Astrocyte (in vitro differentiated cells and primary cell): ENCODE measurements at regions not wholly inside any gene's neighbourhood (a gene's known extent, or its start where the extent isn't known, plus 50 kb on each side); places are given as distances from the start of the nearest gene placed in this dataset.
A peak's percentile ranks its signal among the peaks of the same experiment; 100 is the strongest.
"Not testable (repeated sequence)": the region's sequence is repeated elsewhere in the genome, so short reads cannot be mapped to it uniquely, and the experiment has no call there.

Source experiments
- DNase-seq: peaks from one replicate; pipeline ENCODE4 v3.0.0-alpha.2; 2010; ENCODE audit warnings: low read depth
- FAIRE-seq: peaks from 2 replicates; lab custom pipeline; 2011; peaks lifted over from hg19 to GRCh38; lab: Jason Lieb, UNC
- H2AFZ ChIP-seq: 2 replicates; pipeline ENCODE4 v1.6.0; 2012; ENCODE audit warnings: low read depth, low read length, inconsistent platforms
- H3K27ac ChIP-seq: 2 replicates; pipeline ENCODE4 v1.5.1; 2011; ENCODE audit warnings: low read depth, low read length, inconsistent platforms
- H3K27me3 ChIP-seq: 2 replicates; pipeline ENCODE4 v1.6.0; 2011; ENCODE audit warnings: low read length, inconsistent platforms; ENCODE audit not compliant: insufficient read depth
- H3K36me3 ChIP-seq: 2 replicates; pipeline ENCODE4 v1.5.1; 2011; ENCODE audit warnings: low read length, inconsistent platforms; ENCODE audit not compliant: insufficient read depth
- H3K4me1 ChIP-seq: 2 replicates; pipeline ENCODE4 v1.5.1; 2011; ENCODE audit warnings: low read length, inconsistent platforms; ENCODE audit not compliant: insufficient read depth
- H3K4me2 ChIP-seq: 2 replicates; pipeline ENCODE4 v1.6.0; 2012; ENCODE audit warnings: low read length, inconsistent platforms
- H3K4me3 ChIP-seq: 2 replicates; pipeline ENCODE4 v1.5.1; 2011; ENCODE audit warnings: low read depth, mild to moderate bottlenecking, low read length, inconsistent platforms; ENCODE audit not compliant: insufficient read depth
- H3K79me2 ChIP-seq: 2 replicates; pipeline ENCODE4 v1.6.0; 2012; ENCODE audit warnings: mild to moderate bottlenecking, low read length, inconsistent platforms; ENCODE audit not compliant: insufficient read depth
- H3K9ac ChIP-seq: 2 replicates; pipeline ENCODE4 v1.6.0; 2012; ENCODE audit warnings: mild to moderate bottlenecking, low read length, inconsistent platforms
- H3K9me3 ChIP-seq: 2 replicates; pipeline ENCODE4 v1.5.1; 2012; ENCODE audit warnings: low read depth, mild to moderate bottlenecking, low read length, inconsistent platforms; ENCODE audit not compliant: insufficient read depth
- H4K20me1 ChIP-seq: 2 replicates; pipeline ENCODE4 v1.6.0; 2012; ENCODE audit warnings: low read length, inconsistent platforms; ENCODE audit not compliant: insufficient read depth
- H3K27ac Mint-ChIP-seq: one replicate; pipeline ENCODE4 v1.8.0; 2021; ENCODE audit warnings: mild to moderate bottlenecking, mixed read lengths; ENCODE audit not compliant: unreplicated experiment
- H3K27me3 Mint-ChIP-seq: one replicate; pipeline ENCODE4 v1.8.0; 2021; ENCODE audit warnings: low read depth, mixed read lengths; ENCODE audit not compliant: unreplicated experiment
- H3K36me3 Mint-ChIP-seq: one replicate; pipeline ENCODE4 v1.8.0; 2021; ENCODE audit warnings: low read depth, mixed read lengths; ENCODE audit not compliant: unreplicated experiment
- H3K4me1 Mint-ChIP-seq: one replicate; pipeline ENCODE4 v1.8.0; 2021; ENCODE audit warnings: low read depth, mixed read lengths; ENCODE audit not compliant: unreplicated experiment
- H3K4me3 Mint-ChIP-seq: one replicate; pipeline ENCODE4 v1.8.0; 2021; ENCODE audit warnings: mild to moderate bottlenecking, moderate library complexity, mixed read lengths; ENCODE audit not compliant: unreplicated experiment
- H3K9me3 Mint-ChIP-seq: one replicate; pipeline ENCODE4 v1.8.0; 2021; ENCODE audit warnings: mild to moderate bottlenecking, mixed read lengths; ENCODE audit not compliant: unreplicated experiment
- EZH2 ChIP-seq: IDR thresholded peaks from 2 replicates; pipeline ENCODE4 v1.6.1; 2012; ENCODE audit warnings: mild to moderate bottlenecking, low read length, inconsistent platforms; ENCODE audit not compliant: insufficient read depth
- TF ChIP-seq, protein P1 (sequence below): IDR thresholded peaks from 2 replicates; pipeline ENCODE4 v1.5.1; 2011; ENCODE audit warnings: low read depth, mild to moderate bottlenecking, inconsistent platforms, low read length, moderate library complexity; ENCODE audit not compliant: insufficient read depth

DNA sequence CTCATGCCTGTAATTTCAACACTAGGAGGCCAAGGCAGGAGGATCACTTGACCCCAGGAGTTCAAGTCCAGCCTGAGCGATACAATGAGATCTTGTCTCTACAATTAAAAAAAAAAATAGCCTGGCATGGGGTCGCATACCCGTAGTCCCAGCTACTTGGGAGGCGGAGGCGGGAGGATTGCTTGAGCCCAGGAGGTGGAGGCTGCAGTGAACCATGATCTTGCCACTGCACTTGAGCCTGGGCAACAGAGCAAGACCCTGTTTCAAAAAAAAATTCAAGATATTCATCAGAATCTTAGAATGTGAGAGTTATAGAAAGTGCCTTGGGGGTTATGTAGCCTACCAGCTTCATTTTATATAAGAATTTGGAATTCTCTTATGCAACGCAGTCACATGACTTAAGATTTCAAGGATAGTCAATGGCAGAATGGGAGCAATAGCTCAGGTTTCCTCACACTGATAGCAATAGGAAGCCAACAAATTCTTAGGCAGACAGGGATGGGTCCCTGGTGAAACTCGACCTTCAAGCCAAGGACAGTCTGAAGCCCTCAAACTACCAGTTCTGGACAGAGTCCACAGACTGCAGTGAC lies 462.5 kb downstream of the SETD4 start:
- Mint-ChIP-seq H3K27me3 (peaks cover 9% of the 10 kb centered on the region), H3K4me3 (no peak overlapping the region), H3K27ac (no peak overlapping the region), H3K36me3 (no peaks in the 10 kb centered on the region), H3K9me3 (no peaks in the 10 kb centered on the region), H3K4me1 (peaks cover 6% of the 10 kb centered on the region)
- Histone ChIP-seq H2AFZ (no peak overlapping the region), H4K20me1 (no peaks in the 10 kb centered on the region), H3K4me2 (no peak overlapping the region), H3K27me3 (no peaks in the 10 kb centered on the region), H3K9ac (no peak overlapping the region), H3K4me3 (no peak overlapping the region), H3K79me2 (no peaks in the 10 kb centered on the region), H3K27ac (no peak overlapping the region), H3K4me1 (peaks cover 10% of the 10 kb centered on the region), H3K9me3 (no peaks in the 10 kb centered on the region), H3K36me3 (no peaks in the 10 kb centered on the region)
- no peak for DNase-seq
- no peak for FAIRE-seq
- TF ChIP-seq, protein P1, sequence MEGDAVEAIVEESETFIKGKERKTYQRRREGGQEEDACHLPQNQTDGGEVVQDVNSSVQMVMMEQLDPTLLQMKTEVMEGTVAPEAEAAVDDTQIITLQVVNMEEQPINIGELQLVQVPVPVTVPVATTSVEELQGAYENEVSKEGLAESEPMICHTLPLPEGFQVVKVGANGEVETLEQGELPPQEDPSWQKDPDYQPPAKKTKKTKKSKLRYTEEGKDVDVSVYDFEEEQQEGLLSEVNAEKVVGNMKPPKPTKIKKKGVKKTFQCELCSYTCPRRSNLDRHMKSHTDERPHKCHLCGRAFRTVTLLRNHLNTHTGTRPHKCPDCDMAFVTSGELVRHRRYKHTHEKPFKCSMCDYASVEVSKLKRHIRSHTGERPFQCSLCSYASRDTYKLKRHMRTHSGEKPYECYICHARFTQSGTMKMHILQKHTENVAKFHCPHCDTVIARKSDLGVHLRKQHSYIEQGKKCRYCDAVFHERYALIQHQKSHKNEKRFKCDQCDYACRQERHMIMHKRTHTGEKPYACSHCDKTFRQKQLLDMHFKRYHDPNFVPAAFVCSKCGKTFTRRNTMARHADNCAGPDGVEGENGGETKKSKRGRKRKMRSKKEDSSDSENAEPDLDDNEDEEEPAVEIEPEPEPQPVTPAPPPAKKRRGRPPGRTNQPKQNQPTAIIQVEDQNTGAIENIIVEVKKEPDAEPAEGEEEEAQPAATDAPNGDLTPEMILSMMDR: no peak
- TF ChIP-seq EZH2: no peak

DNA sequence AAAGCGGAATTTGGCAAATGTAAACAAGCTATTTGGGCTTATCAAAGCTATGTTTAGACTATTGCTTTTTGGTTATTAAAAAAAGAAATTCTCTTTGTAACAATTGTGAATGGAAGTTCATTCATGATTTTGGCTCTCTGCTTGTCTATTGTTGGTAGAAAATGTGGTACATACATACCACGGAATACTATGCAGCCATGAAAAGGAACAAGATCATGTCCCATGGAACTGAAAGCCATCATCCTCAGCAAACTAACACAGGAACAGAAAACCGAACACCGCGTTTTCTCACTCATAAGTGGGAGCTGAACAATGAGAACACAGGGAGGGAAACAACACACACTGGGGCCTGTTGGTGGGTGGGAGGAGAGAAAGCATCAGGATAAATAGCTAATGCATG lies 465.4 kb downstream of the SETD4 start:
- Mint-ChIP-seq H3K36me3 (no peaks in the 10 kb centered on the region), H3K27ac (no peak overlapping the region), H3K27me3 (peaks cover 4% of the 10 kb centered on the region), H3K4me3 (no peak overlapping the region), H3K9me3 (no peaks in the 10 kb centered on the region), H3K4me1 (peaks cover 12% of the 10 kb centered on the region)
- no peaks in the 10 kb centered on the region for H3K36me3 ChIP-seq
- no peak overlapping the region for H2AFZ ChIP-seq
- H3K79me2 ChIP-seq: no peaks in the 10 kb centered on the region
- H3K4me2 ChIP-seq: no peak overlapping the region
- H3K27me3 ChIP-seq: no peaks in the 10 kb centered on the region
- H3K27ac ChIP-seq: no peak overlapping the region
- FAIRE-seq: no peak
- no peak for DNase-seq
- H3K4me1 ChIP-seq: peaks cover 15% of the 10 kb centered on the region
- TF ChIP-seq, protein P1: no peak
- no peak for TF ChIP-seq EZH2
- H3K4me3 ChIP-seq: no peak overlapping the region
- H3K9ac ChIP-seq: no peak overlapping the region
- no peaks in the 10 kb centered on the region for H3K9me3 ChIP-seq
- H4K20me1 ChIP-seq: no peaks in the 10 kb centered on the region

GRCh38 chr21:35593000-35593502 lies 467.3 kb downstream of the SETD4 start:
- Histone ChIP-seq H3K9me3 (no peaks in the 10 kb centered on the region), H3K27me3 (no peaks in the 10 kb centered on the region), H3K9ac (peak overlapping the region; percentile 0), H3K79me2 (no peaks in the 10 kb centered on the region), H3K27ac (no peak overlapping the region), H3K4me2 (peak overlapping the region; percentile 52), H3K4me3 (no peak overlapping the region), H3K36me3 (no peaks in the 10 kb centered on the region), H2AFZ (no peak overlapping the region), H3K4me1 (peaks cover 15% of the 10 kb centered on the region), H4K20me1 (no peaks in the 10 kb centered on the region)
- TF ChIP-seq, protein P1: no peak
- TF ChIP-seq EZH2: no peak
- no peaks in the 10 kb centered on the region for H3K9me3 Mint-ChIP-seq
- DNase-seq: peak; percentile 78
- peak; percentile 84 for FAIRE-seq
- H3K4me1 Mint-ChIP-seq: peaks cover 12% of the 10 kb centered on the region
- no peaks in the 10 kb centered on the region for H3K27me3 Mint-ChIP-seq
- H3K4me3 Mint-ChIP-seq: no peak overlapping the region
- H3K27ac Mint-ChIP-seq: peak overlapping the region; percentile 2
- no peaks in the 10 kb centered on the region for H3K36me3 Mint-ChIP-seq

DNA sequence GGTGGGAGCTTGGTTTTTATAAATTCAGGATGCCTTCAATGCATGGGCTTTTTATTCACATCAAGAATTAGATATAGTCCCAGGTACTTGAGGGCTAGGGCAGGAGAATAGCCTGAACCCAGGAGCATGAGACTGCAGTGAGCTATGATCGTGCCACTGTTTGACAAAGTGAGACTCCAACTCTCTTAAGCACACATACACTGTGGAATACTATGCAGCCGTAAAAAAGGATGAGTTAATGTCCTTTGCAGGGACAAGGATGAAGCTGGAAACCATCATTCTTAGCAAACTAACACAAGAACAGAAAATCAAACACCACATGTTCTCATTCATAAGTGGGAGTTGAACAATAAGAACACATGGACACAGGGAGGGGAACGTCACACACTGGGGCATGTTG lies 470.0 kb downstream of the SETD4 start:
- H3K4me1 Mint-ChIP-seq: peaks cover 26% of the 10 kb centered on the region
- not testable (repeated sequence) for H3K9ac ChIP-seq, H3K27ac ChIP-seq, H3K27ac Mint-ChIP-seq, DNase-seq, H3K9me3 ChIP-seq, H3K36me3 Mint-ChIP-seq, H3K4me2 ChIP-seq, H3K36me3 ChIP-seq, H3K79me2 ChIP-seq, H3K27me3 ChIP-seq, FAIRE-seq, H4K20me1 ChIP-seq, H3K4me3 ChIP-seq, H3K27me3 Mint-ChIP-seq, H3K9me3 Mint-ChIP-seq, H2AFZ ChIP-seq, H3K4me3 Mint-ChIP-seq
- H3K4me1 ChIP-seq: peaks cover 17% of the 10 kb centered on the region
